ENCODE measurements at regions not wholly inside any gene's neighbourhood (a gene's known extent, or its start where the extent isn't known, plus 50 kb on each side); places are given as distances from the start of the nearest gene placed in this dataset.
"Not testable (repeated sequence)": the region's sequence is repeated elsewhere in the genome, so short reads cannot be mapped to it uniquely, and the experiment has no call there.

GRCh38 chr16:51543971-51544370 is 392.9 kb upstream of the SALL1 start:
- H3K4me3 ChIP-seq: no peak overlapping the region

GRCh38 chr16:51542981-51543815 is 392.1 kb upstream of the SALL1 start:
- H3K4me3 ChIP-seq: no peak overlapping the region
- no peak overlapping the region for H3K27ac ChIP-seq

More at GRCh38 chr16:51543971-51544370, 392.9 kb upstream of the SALL1 start:
- no peak overlapping the region for H3K27ac ChIP-seq

GRCh38 chr16:51540259-51540658 is 389.2 kb upstream of the SALL1 start:
- no peak overlapping the region for H3K27ac ChIP-seq

GRCh38 chr16:51538707-51539498 is 387.8 kb upstream of the SALL1 start:
- Histone ChIP-seq H3K27ac (peak overlapping the region in 2 of 21 experiments; percentile 5 to 11), H3K4me3 (no peak overlapping the region)

More at GRCh38 chr16:51540259-51540658, 389.2 kb upstream of the SALL1 start:
- no peak overlapping the region for H3K4me3 ChIP-seq

GRCh38 chr16:51535591-51535990 is 384.5 kb upstream of the SALL1 start:
- Histone ChIP-seq H3K4me3 (no peak overlapping the region), H3K27ac (no peak overlapping the region)

GRCh38 chr16:51532551-51532950 is 381.5 kb upstream of the SALL1 start:
- Histone ChIP-seq H3K4me3 (no peak overlapping the region), H3K27ac (no peak overlapping the region)

GRCh38 chr16:51531271-51531670 is 380.2 kb upstream of the SALL1 start:
- no peak overlapping the region for H3K4me3 ChIP-seq
- H3K27ac ChIP-seq: no peak overlapping the region

GRCh38 chr16:51527349-51527748 is 376.3 kb upstream of the SALL1 start:
- H3K27ac ChIP-seq: no peak overlapping the region
- no peak overlapping the region for H3K4me3 ChIP-seq

GRCh38 chr16:51526621-51527020 is 375.6 kb upstream of the SALL1 start:
- Histone ChIP-seq H3K4me3 (no peak overlapping the region), H3K27ac (no peak overlapping the region)

GRCh38 chr16:51524555-51525373 is 373.7 kb upstream of the SALL1 start:
- H3K4me3 ChIP-seq: no peak overlapping the region
- no peak overlapping the region for H3K27ac ChIP-seq

GRCh38 chr16:51524070-51524469 is 373.0 kb upstream of the SALL1 start:
- no peak overlapping the region for H3K27ac ChIP-seq
- no peak overlapping the region for H3K4me3 ChIP-seq

- H3K27ac ChIP-seq: no peak overlapping the region
Measured at GRCh38 chr16:51523400-51523799, 372.3 kb upstream of the SALL1 start.

GRCh38 chr16:51522902-51523301 is 371.8 kb upstream of the SALL1 start:
- no peak overlapping the region for H3K4me3 ChIP-seq
- no peak overlapping the region for H3K27ac ChIP-seq

More at GRCh38 chr16:51523400-51523799, 372.3 kb upstream of the SALL1 start:
- no peak overlapping the region for H3K4me3 ChIP-seq

GRCh38 chr16:51516960-51517359 is 365.9 kb upstream of the SALL1 start:
- H3K4me3 ChIP-seq, H3K27ac ChIP-seq: not testable (repeated sequence)

- Histone ChIP-seq H3K27ac (no peak overlapping the region), H3K4me3 (no peak overlapping the region)
Measured at GRCh38 chr16:51510416-51510815, 359.3 kb upstream of the SALL1 start.

- Histone ChIP-seq H3K4me3 (no peak overlapping the region), H3K27ac (no peak overlapping the region)
Measured at GRCh38 chr16:51509336-51509735, 358.3 kb upstream of the SALL1 start.

GRCh38 chr16:51508490-51509212 is 357.6 kb upstream of the SALL1 start:
- Histone ChIP-seq H3K4me3 (no peak overlapping the region), H3K27ac (peak overlapping the region in 1 of 21 experiments; percentile 53)

GRCh38 chr16:51507286-51507685 is 356.2 kb upstream of the SALL1 start:
- H3K27ac ChIP-seq: no peak overlapping the region
- H3K4me3 ChIP-seq: no peak overlapping the region

- Histone ChIP-seq H3K27ac (no peak overlapping the region), H3K4me3 (no peak overlapping the region)
Measured at GRCh38 chr16:51500306-51500705, 349.2 kb upstream of the SALL1 start.
